NT2/D1 (cell line): ENCODE measurements at regions not wholly inside any gene's neighbourhood (a gene's known extent, or its start where the extent isn't known, plus 50 kb on each side); places are given as distances from the start of the nearest gene placed in this dataset.

Experiments
- SUZ12 ChIP-seq: IDR thresholded peaks from 2 replicates; pipeline ENCODE4 v1.6.1; 2011; ENCODE audit not compliant: insufficient read length, insufficient read depth; ENCODE audit errors: extremely low read depth
- YY1 ChIP-seq: IDR thresholded peaks from 2 replicates; pipeline ENCODE4 v1.6.1; 2011; ENCODE audit not compliant: insufficient read length, insufficient read depth
- ZNF274 ChIP-seq: IDR thresholded peaks from 2 replicates; pipeline ENCODE4 v1.6.1; 2011; ENCODE audit warnings: mild to moderate bottlenecking, low read depth, low read length

GRCh38 chr2:34244195-34244594 is 645.1 kb upstream of the FAM98A start:
- TF ChIP-seq ZNF274, result no peak
- TF ChIP-seq SUZ12, result no peak
- TF ChIP-seq YY1, result no peak
